AG04450 (cell line): ENCODE measurements at regions not wholly inside any gene's neighbourhood (a gene's known extent, or its start where the extent isn't known, plus 50 kb on each side); places are given as distances from the start of the nearest gene placed in this dataset.

Source experiments
- CTCF ChIA-PET: fragments of 300-600, 350-600 bp; formaldehyde crosslinking; extraction: SDS; loops from one replicate; lab custom pipeline; 2022; ENCODE audit warnings: antibody characterized with exemption, inconsistent platforms; lab: Charles Lee
- POLR2A ChIA-PET: fragments of 350-600 bp; formaldehyde crosslinking; extraction: SDS; loops from one replicate; lab custom pipeline; 2021; ENCODE audit warnings: antibody characterized with exemption, inconsistent platforms; lab: Yijun Ruan, JAX
- DNase-seq: peaks from one replicate; pipeline ENCODE4 v3.0.0-alpha.2; 2011; ENCODE audit warnings: low read depth, low spot score
- H3K27ac ChIP-seq: one replicate; pipeline ENCODE4 v1.5.1; 2012; ENCODE audit warnings: low read depth, low read length, control low read depth
- H3K27me3 ChIP-seq: one replicate; pipeline ENCODE4 v1.6.0; 2012; ENCODE audit warnings: low read length; ENCODE audit not compliant: control insufficient read depth, insufficient read depth
- H3K4me3 ChIP-seq: 2 replicates; pipeline ENCODE4 v1.5.1; 2011; ENCODE audit warnings: mild to moderate bottlenecking, low read depth, low read length, control low read depth
- H3K9me3 ChIP-seq: 2 replicates; pipeline ENCODE4 v1.5.1; 2012; ENCODE audit warnings: low read length; ENCODE audit not compliant: control insufficient read depth, insufficient read depth
- CTCF ChIP-seq: IDR thresholded peaks from 2 replicates; pipeline ENCODE4 v1.5.1; 2011; ENCODE audit warnings: low read depth, low read length, control low read depth, inconsistent platforms

GRCh38 chr2:195124391-195125079, 532.5 kb upstream of the SLC39A10 start:
- no peak overlapping the region for H3K27ac ChIP-seq
- CTCF ChIA-PET: no interaction called here
- no peaks in the 10 kb centered on the region for H3K9me3 ChIP-seq
- TF ChIP-seq CTCF: no peak
- H3K27me3 ChIP-seq: peaks cover 3% of the 10 kb centered on the region
- POLR2A ChIA-PET: no interaction called here
- H3K4me3 ChIP-seq: no peak overlapping the region
- DNase-seq: no peak

- DNase-seq: no peak
- Histone ChIP-seq H3K27ac (no peak overlapping the region), H3K27me3 (no peaks in the 10 kb centered on the region), H3K4me3 (no peak overlapping the region), H3K9me3 (no peaks in the 10 kb centered on the region)
- POLR2A ChIA-PET: no interaction called here
- TF ChIP-seq CTCF: no peak
- CTCF ChIA-PET: no interaction called here
Observed at GRCh38 chr2:195122653-195123052, 534.4 kb upstream of the SLC39A10 start.

- H3K27ac ChIP-seq: no peak overlapping the region
- TF ChIP-seq CTCF: no peak
- no peaks in the 10 kb centered on the region for H3K9me3 ChIP-seq
- no peak for DNase-seq
- CTCF ChIA-PET: no interaction called here
- H3K27me3 ChIP-seq: no peaks in the 10 kb centered on the region
- POLR2A ChIA-PET: no interaction called here
- no peak overlapping the region for H3K4me3 ChIP-seq
Observed at GRCh38 chr2:195121341-195121740, 535.7 kb upstream of the SLC39A10 start.

- ChIA-PET CTCF (no interaction called here), POLR2A (no interaction called here)
- Histone ChIP-seq H3K9me3 (no peaks in the 10 kb centered on the region), H3K4me3 (no peak overlapping the region), H3K27ac (no peak overlapping the region), H3K27me3 (no peaks in the 10 kb centered on the region)
- TF ChIP-seq CTCF: no peak
- DNase-seq: no peak
Observed at GRCh38 chr2:195119231-195119630, 537.8 kb upstream of the SLC39A10 start.

- CTCF ChIA-PET: no interaction called here
- H3K9me3 ChIP-seq: no peaks in the 10 kb centered on the region
- DNase-seq: no peak
- no peak for TF ChIP-seq CTCF
- no peaks in the 10 kb centered on the region for H3K27me3 ChIP-seq
- no peak overlapping the region for H3K27ac ChIP-seq
- POLR2A ChIA-PET: no interaction called here
- no peak overlapping the region for H3K4me3 ChIP-seq
Observed at GRCh38 chr2:195118276-195118675, 538.8 kb upstream of the SLC39A10 start.
